Fibroblast of gingiva (primary cell): ENCODE measurements at regions not wholly inside any gene's neighbourhood (a gene's known extent, or its start where the extent isn't known, plus 50 kb on each side); places are given as distances from the start of the nearest gene placed in this dataset.
"Not testable (repeated sequence)": the region's sequence is repeated elsewhere in the genome, so short reads cannot be mapped to it uniquely, and the experiment has no call there.

Experiments used
- DNase-seq: peaks from one replicate; pipeline ENCODE4 v3.0.0-alpha.2; 2011; ENCODE audit warnings: low read depth

GRCh38 chr3:177705976-177706823, 508.9 kb upstream of the TBL1XR1 start:
- no peak for DNase-seq

DNA sequence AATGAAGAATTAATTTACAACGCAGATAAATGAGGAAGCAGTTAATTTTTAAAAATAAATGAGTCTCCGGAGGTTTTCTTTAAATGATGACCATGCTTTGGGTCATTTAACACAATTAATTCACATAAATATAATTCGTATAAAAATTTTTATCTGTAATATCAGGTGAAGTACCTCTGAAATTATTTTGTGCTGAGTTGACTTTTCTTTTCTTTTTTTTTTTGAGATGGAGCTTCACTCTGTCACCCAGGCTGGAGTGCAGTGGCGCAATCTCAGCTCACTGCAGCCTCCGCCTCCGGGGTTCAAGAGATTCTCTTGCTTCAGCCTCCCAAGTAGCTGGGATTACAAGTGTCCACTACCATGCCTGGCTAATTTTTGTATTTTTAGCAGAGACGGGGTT, 512.2 kb upstream of the TBL1XR1 start:
- DNase-seq, result not testable (repeated sequence)

- no peak for DNase-seq
Observed at GRCh38 chr3:177710506-177710905, 513.2 kb upstream of the TBL1XR1 start.

GRCh38 chr3:177711637-177712036, 514.4 kb upstream of the TBL1XR1 start:
- DNase-seq, result no peak

DNA sequence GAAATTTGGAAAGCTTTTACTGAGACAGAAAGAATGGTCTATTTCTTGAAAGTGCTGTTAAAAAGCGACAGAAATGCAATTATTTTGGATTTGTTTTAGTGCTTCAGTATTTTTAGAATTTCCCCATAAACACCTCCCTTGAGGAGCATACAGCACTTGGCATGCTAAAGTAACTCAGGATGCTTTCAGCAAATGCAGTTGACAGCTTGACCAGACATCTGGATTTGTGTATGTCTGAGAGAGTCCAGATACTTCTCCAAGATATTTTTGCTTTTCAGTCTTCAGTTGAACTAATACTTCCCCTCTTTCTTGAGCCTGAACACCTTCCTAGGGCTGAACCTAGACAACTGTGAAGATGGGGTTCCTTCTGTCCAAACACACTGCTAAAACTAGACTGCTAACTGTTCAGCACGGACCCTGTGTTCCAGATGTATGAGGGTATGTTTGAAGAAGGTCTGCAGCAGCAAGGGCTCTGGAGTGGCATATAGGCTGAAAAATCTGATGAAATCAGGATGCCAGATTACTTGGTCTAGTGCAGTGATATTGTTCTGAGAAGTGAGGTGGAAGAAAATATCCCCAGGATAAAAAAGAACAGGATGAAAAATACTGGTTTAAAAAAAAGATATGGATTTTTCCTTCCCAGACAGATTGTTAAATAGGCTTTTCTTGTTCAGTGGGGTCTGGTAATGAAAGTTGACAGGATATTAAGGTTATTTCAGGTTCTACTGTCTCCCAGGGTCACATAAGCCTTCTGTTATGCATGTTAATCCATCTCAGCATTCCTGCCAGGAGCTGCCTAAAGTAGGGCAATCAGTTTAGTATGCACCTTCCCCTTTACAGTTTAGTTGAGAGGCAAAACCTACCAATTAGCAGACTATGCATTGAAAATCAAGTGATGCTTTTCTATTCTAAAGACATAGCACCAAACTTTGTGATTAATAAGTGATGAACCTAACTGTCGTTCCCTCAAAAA, 516.9 kb upstream of the TBL1XR1 start:
- DNase-seq, result no peak

GRCh38 chr3:177714945-177715344, 517.7 kb upstream of the TBL1XR1 start:
- DNase-seq, result no peak

DNA sequence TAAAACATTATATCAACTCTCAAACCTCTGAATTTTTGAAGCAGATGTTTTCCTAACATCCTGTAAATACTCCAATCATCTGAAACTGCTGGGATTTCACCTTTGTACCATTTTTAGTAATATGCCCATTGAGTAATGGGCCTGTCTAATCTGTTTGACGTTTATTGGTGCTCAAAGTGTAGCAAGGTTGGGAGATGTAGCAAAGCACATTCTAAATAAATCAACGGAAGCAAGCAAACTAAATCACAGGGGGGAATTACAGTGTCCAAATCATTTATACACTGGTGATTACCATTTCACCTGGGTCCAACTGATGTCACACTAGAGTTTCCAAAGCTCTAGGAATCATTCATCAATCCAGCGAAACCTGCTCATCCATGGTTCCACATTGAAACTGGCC, 518.7 kb upstream of the TBL1XR1 start:
- no peak for DNase-seq

GRCh38 chr3:177720927-177721326, 523.6 kb upstream of the TBL1XR1 start:
- not testable (repeated sequence) for DNase-seq

DNA sequence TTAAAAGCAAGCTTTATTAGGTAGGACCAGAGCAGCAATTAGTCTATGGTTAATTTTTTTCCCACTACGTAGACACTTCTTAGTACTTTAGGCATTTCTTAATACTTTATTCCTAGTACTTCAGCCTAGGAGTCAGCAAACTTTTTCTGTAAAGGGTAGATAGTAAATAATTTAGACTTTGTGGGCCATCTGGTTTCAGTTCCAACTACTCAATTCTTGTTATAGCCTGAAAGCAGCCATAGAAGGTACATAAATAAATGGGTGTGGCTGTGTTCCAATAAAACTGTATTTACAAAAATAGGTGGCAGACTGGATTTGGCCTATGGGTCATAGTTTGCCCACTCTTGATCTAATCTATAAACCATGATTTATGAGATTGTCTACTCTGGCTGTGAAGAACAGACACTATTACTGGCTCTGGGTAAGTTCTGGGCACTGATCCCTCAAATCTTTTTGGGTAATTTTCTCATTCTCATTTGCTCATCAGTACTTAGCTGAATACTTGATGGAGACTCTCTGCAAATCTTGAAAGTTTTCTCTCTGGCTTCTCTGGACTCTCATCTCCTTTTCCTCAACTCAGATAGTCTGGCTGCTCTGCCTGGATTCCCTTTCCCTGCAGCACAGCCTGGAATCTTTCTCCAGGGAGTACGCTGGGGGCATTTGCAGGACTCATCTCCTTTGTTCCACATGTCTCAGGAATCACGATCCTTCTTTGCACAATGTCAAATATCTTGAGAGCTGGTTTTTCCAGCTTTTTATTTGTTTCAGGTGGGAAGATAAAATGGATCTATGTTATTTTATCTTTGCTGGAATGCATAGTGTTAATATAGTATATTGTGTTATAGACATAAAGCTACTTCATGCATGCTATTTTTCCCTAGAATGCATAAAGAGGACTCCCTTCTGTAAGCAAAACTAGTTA, 524.8 kb upstream of the TBL1XR1 start:
- no peak for DNase-seq

DNA sequence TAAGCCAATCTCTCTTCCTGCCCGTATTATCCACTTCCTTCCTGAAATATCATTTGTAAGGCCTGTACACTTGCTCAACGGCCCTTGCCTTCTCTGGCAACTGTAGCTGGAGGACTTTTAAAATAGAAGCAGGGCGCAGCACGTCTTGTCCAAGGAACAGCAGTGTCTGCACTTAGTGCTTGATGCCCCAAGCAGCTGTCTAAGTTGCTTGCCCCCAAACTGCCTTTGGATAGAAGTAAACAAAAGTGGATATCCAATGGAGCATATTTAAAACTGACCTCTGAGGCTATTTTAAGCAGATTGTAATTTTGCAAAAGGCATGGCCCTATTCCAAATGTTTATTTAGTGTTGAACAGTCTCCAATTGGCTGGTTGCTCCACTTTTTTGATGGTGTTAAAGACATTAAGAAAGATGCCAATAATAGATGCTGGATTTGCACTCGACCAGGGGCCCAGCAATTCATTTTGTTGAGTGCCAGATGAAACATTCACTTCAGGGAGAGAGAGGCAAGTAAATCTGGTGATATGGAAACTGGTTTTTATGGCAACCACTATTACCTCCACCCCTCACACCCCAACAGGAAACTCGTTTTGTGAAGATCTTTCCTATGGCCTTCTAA, 526.8 kb upstream of the TBL1XR1 start:
- peak; percentile 95 for DNase-seq

- no peak for DNase-seq
Observed at GRCh38 chr3:177725165-177725564, 527.9 kb upstream of the TBL1XR1 start.

- DNase-seq, result no peak
Observed at GRCh38 chr3:177726807-177727206, 529.5 kb upstream of the TBL1XR1 start.

GRCh38 chr3:177729956-177730681, 532.8 kb upstream of the TBL1XR1 start:
- DNase-seq, result peak; percentile 86

DNA sequence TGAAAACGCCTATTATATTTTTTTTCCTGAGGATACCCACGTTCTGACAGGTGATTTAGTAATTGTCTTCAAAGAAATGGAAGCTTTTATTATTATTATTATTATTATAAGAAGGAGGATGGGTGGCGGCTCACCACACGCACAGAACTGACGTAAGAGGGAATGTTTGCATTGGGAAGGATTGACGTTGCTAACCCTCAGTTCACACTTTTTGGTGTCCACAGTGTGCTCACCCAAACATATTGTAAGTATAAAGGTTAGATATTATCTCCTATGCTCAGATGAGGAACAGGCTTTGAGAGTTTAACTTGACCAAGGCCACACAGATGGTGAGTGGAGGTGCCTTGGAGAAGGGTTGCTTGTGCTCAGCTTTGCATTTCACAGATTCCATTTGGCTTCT, 533.5 kb upstream of the TBL1XR1 start:
- no peak for DNase-seq

GRCh38 chr3:177731644-177732268, 534.5 kb upstream of the TBL1XR1 start:
- DNase-seq, result peak; percentile 74

DNA sequence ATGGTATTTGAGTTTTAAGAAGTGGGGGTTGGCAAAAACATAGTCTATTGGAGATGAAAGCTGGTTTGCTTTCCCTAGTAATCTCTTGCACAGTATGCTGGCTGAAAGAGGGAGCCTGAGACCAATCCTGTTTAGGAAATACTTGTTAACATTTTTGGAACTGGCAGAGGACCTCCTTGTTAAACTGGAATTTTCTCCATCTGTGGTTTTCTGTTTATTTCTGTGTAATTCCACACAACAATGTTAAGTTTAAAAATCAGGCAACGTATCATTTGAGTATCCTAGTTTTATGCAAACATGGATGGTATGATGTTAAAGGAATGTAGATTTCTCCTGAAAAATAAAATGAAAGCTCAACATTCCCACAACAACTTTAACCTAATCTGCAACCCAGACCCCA, 536.0 kb upstream of the TBL1XR1 start:
- peak; percentile 66 for DNase-seq

GRCh38 chr3:177733936-177734335, 536.7 kb upstream of the TBL1XR1 start:
- no peak for DNase-seq

DNA sequence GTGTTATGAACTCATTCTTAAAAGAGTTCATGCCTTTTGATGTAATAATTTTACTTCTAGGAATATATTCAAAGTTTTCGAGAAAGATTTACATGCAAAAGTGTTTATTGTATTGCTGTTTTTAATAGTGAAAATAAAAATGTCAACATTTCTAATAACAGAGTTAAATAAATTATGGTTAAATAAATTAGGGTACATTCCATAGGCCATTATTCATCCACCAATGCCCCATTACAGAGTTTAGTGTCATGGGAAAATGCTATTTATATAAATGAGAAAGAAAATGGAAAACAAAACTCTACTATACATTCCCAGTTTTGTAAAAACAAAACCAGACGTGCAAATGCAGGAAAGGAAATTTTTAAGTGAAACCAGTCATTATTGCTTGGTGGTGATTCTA, 538.1 kb upstream of the TBL1XR1 start:
- DNase-seq, result no peak

GRCh38 chr3:177739461-177739860, 542.2 kb upstream of the TBL1XR1 start:
- no peak for DNase-seq

GRCh38 chr3:177740254-177740653, 543.0 kb upstream of the TBL1XR1 start:
- DNase-seq, result no peak
